Spinal cord (tissue), 9 donors: ENCODE measurements at regions not wholly inside any gene's neighbourhood (a gene's known extent, or its start where the extent isn't known, plus 50 kb on each side); places are given as distances from the start of the nearest gene placed in this dataset.
"Not testable (repeated sequence)": the region's sequence is repeated elsewhere in the genome, so short reads cannot be mapped to it uniquely, and the experiment has no call there.

ENCODE experiments used
- DNase-seq, 6 donors: peaks; one replicate each; pipeline versions ENCODE4 v3.0.0 to v3.0.0-alpha.2; 2013 to 2015; ENCODE audit warnings: low spot score in 6 of 6, low read depth in 4 of 6
- H3K27ac ChIP-seq: one replicate; pipeline ENCODE4 v1.5.1; 2013; ENCODE audit warnings: low read depth, low read length, control low read depth
- H3K27me3 ChIP-seq: one replicate; pipeline ENCODE4 v1.6.1; 2013; ENCODE audit warnings: low read length; ENCODE audit not compliant: control insufficient read depth, insufficient read depth
- H3K36me3 ChIP-seq: one replicate; pipeline ENCODE4 v1.6.1; 2013; ENCODE audit warnings: low read length; ENCODE audit not compliant: control insufficient read depth, insufficient read depth
- H3K4me1 ChIP-seq: one replicate; pipeline ENCODE4 v1.6.1; 2013; ENCODE audit warnings: low read length; ENCODE audit not compliant: control insufficient read depth, insufficient read depth
- H3K4me3 ChIP-seq: one replicate; pipeline ENCODE4 v1.5.1; 2013; ENCODE audit warnings: low read depth, low read length, control low read depth
- H3K9me3 ChIP-seq: one replicate; pipeline ENCODE4 v1.6.1; 2013; ENCODE audit warnings: low read length; ENCODE audit not compliant: control insufficient read depth, insufficient read depth
- WGBS: methylation state at CpG from one replicate; pipeline ENCODE4 v1.1.5; 2013; ENCODE audit warnings: missing lambda C conversion rate; ENCODE audit not compliant: insufficient coverage; 5-methylcytosine and 5-hydroxymethylcytosine counted together
- donor health status: healthy.

DNA sequence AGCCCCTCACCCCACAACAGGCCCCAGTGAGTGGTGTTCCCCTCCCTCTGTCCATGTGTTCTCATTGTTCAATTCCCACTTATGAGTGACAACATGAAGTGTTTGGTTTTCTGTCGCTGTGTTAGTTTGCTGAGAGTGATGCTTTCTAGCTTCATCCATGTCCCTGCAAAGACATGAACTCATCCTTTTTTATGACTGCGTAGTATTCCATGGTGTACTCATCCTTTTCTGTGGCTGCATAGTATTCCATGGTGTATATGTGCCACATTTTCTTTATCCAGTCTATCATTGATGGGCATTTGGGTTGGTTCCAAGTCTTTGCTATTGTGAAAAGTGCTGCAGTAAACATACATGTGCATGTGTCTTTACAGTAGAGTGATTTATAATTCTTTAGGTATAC, 73.8 kb upstream of the HGF start:
- not testable (repeated sequence) for H3K27me3 ChIP-seq, H3K36me3 ChIP-seq, DNase-seq, H3K9me3 ChIP-seq, H3K27ac ChIP-seq, H3K4me3 ChIP-seq, H3K4me1 ChIP-seq
- no CpG with 5 or more reads among the region's 2 CpGs for WGBS

DNA sequence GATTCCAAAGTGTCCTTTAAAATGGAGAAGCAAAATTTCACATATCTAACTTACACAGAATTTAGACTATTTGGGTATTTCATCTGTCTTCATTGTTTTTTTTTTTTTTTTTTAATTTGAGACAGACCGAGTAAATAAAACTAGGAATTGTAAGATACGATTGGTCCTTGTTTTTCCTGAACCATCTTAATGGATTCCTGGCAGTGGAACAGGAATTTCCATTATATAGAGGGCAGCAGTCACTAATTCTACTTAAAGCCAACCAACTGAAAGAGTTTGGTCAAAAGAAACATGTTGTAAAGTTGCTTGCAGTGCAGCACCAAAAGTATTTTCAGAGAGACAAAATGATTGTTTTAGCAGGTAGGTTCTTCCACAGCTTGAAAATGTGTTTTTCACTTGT, 72.5 kb upstream of the HGF start:
- H3K27me3 ChIP-seq: no peaks in the 10 kb centered on the region
- DNase-seq: peak in 2 of 6 donors; percentile 4 to 11
- peaks cover 2% of the 10 kb centered on the region for H3K9me3 ChIP-seq
- no peak overlapping the region for H3K4me3 ChIP-seq
- H3K4me1 ChIP-seq: no peaks in the 10 kb centered on the region
- no CpG with 5 or more reads among the region's 2 CpGs for WGBS
- no peaks in the 10 kb centered on the region for H3K36me3 ChIP-seq
- H3K27ac ChIP-seq: no peak overlapping the region

DNA sequence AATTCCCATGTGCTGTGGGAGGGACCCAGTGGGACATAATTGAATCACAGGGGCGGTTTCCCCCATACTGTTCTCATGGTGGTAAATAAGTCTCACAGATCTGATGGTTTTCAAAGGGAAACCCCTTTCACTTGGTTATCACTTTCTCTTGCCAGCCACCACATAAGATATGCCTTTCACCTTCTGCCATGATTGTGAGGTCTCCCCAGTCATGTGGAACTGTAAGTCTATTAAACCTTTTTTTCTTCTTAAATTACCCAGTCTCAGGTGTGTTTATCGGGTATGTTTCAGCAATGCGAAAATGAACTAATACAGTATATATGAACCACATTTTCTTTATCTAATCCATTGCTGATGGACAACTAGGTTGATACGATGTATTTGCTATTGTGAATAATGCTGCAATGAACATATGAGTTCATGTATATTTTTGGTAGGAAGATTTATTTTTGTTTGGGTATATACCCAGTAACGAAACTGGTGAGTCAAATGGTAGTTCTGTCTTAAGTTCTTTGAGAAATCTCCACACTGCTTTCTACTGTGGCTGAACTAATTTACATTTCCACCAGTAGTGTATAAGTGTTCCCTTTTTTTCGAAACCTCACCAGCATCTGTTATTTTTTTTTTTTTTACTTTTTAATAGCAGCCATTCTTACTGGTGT, 70.0 kb upstream of the HGF start:
- no peaks in the 10 kb centered on the region for H3K36me3 ChIP-seq
- DNase-seq: no peak
- H3K27ac ChIP-seq: no peak overlapping the region
- H3K9me3 ChIP-seq: peaks cover 2% of the 10 kb centered on the region
- no peaks in the 10 kb centered on the region for H3K27me3 ChIP-seq
- no peaks in the 10 kb centered on the region for H3K4me1 ChIP-seq
- H3K4me3 ChIP-seq: no peak overlapping the region
- WGBS: no CpG with 5 or more reads among the region's 6 CpGs

GRCh38 chr7:81833401-81833800, 63.6 kb upstream of the HGF start:
- H3K9me3 ChIP-seq: peaks cover 4% of the 10 kb centered on the region
- H3K4me1 ChIP-seq: no peaks in the 10 kb centered on the region
- no peaks in the 10 kb centered on the region for H3K36me3 ChIP-seq
- H3K27ac ChIP-seq: no peak overlapping the region
- no peaks in the 10 kb centered on the region for H3K27me3 ChIP-seq
- no peak overlapping the region for H3K4me3 ChIP-seq
- no peak for DNase-seq

GRCh38 chr7:81831883-81832282, 62.0 kb upstream of the HGF start:
- Histone ChIP-seq H3K4me3 (no peak overlapping the region), H3K4me1 (no peaks in the 10 kb centered on the region)

GRCh38 chr7:81829511-81829910, 59.7 kb upstream of the HGF start:
- not testable (repeated sequence) for H3K9me3 ChIP-seq, H3K4me3 ChIP-seq, H3K27ac ChIP-seq, H3K4me1 ChIP-seq, H3K27me3 ChIP-seq, DNase-seq, H3K36me3 ChIP-seq
- 88% methylated on average over 1 of the region's 4 CpGs for WGBS

More at GRCh38 chr7:81831883-81832282, 62.0 kb upstream of the HGF start:
- H3K36me3 ChIP-seq: no peaks in the 10 kb centered on the region
- H3K27me3 ChIP-seq: no peaks in the 10 kb centered on the region
- no peak overlapping the region for H3K27ac ChIP-seq
- DNase-seq: no peak
- peaks cover 4% of the 10 kb centered on the region for H3K9me3 ChIP-seq

DNA sequence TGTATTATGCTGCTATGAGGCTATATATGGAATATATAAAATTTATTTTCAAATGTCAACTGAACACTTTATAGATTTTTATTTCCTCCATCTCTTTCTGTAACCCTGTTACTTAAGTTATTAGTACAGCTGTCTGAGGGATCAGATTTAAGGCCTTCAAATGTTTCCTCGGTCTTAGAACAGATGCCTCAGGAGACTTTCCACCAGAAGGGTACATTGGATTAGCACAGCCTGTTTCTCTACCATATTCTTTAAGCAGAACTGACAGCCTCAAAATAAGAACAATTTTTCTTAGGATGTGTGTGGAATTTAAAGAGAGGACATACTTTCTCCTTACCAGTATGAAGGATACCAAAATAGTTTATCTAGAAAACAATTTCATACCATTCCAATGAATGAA, 53.0 kb upstream of the HGF start:
- no peaks in the 10 kb centered on the region for H3K9me3 ChIP-seq
- H3K4me1 ChIP-seq: no peaks in the 10 kb centered on the region
- no CpG with 5 or more reads among the region's 1 CpG for WGBS
- no peak overlapping the region for H3K27ac ChIP-seq
- no peak overlapping the region for H3K4me3 ChIP-seq
- no peaks in the 10 kb centered on the region for H3K36me3 ChIP-seq
- no peaks in the 10 kb centered on the region for H3K27me3 ChIP-seq
- DNase-seq: peak in 1 of 6 donors; percentile 41

DNA sequence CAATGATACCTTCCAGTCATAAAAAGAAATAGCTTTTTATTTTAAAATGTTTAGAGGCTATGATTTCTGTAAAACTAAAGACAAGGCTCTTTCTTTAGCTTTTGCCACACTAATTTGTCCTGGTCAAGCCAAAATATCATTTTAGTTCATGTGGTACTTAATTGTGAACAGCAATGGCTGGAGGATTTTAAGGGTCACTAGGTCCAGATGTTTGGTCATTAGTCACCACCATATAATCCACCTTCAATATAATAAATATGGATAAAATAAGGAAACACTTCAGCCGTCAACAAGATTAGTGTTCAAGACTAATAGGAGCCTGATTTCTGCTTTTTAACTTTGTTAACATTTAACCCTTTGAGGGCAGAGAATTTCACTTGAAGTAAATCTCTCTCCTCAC, 50.0 kb upstream of the HGF start:
- H3K27ac ChIP-seq: no peak overlapping the region
- no peak overlapping the region for H3K4me3 ChIP-seq
- no peaks in the 10 kb centered on the region for H3K4me1 ChIP-seq
- no peaks in the 10 kb centered on the region for H3K36me3 ChIP-seq
- H3K9me3 ChIP-seq: no peaks in the 10 kb centered on the region
- no CpG with 5 or more reads among the region's 1 CpG for WGBS
- no peaks in the 10 kb centered on the region for H3K27me3 ChIP-seq
- DNase-seq: no peak
